ENCODE measurements at regions not wholly inside any gene's neighbourhood (a gene's known extent, or its start where the extent isn't known, plus 50 kb on each side); places are given as distances from the start of the nearest gene placed in this dataset.

GRCh38 chr16:85301231-85301630, 189.0 kb upstream of the CIBAR2 start:
- DNase-seq (ENCODE audit: low spot score), result no peak
- TF ChIP-seq, protein P1, sequence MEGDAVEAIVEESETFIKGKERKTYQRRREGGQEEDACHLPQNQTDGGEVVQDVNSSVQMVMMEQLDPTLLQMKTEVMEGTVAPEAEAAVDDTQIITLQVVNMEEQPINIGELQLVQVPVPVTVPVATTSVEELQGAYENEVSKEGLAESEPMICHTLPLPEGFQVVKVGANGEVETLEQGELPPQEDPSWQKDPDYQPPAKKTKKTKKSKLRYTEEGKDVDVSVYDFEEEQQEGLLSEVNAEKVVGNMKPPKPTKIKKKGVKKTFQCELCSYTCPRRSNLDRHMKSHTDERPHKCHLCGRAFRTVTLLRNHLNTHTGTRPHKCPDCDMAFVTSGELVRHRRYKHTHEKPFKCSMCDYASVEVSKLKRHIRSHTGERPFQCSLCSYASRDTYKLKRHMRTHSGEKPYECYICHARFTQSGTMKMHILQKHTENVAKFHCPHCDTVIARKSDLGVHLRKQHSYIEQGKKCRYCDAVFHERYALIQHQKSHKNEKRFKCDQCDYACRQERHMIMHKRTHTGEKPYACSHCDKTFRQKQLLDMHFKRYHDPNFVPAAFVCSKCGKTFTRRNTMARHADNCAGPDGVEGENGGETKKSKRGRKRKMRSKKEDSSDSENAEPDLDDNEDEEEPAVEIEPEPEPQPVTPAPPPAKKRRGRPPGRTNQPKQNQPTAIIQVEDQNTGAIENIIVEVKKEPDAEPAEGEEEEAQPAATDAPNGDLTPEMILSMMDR (IDR thresholded peaks at IDR 0.05; ENCODE audit: extremely low read depth, insufficient read depth, missing control alignments), result no peak
- in situ Hi-C loops (cut with MboI; ENCODE audit: low pct_unique_long_range_greater_than_20kb, low sequenced_read_pairs, unreplicated experiment), result no loop called here

DNA sequence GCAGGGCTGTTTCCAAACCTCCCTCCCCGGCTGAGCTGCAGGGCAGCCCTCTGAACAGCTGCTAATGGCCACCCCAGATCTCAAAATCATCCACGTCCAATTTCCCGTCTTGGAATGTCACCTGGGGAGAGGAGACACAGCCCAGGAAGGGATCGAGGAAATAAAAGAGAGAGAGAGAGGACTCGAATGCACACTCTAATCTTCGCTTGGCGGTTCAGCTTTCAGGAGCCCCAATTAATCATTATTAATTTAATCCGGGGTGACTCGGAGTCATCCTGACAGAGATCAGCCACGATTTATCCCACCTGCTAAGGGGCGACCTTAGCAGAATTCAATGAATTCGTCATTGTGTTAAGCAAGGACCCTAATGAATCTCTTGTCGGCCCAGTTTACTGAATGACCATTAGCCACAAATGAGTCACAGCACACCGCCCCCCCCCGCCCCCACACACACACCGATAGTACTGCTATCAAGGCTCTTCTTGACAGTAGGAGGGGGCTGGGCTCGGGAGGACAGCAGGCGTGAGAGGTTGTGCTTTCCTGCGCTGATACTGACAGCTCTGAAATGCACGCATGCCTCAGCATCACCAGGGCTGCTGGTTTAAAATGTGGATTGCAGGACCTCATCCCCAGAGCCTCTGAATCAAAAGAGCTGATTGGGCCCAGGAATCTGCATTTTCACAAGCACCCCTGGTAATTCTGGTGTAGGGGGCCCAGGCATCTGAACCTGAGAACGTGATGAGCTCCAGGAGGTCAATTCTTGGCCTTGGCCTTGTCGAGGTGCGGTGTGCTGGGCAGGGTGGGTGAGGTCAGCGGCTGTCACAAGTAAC, 190.0 kb upstream of the CIBAR2 start:
- in situ Hi-C loops (cut with MboI; ENCODE audit: low pct_unique_long_range_greater_than_20kb, low sequenced_read_pairs, unreplicated experiment), result no loop called here
- TF ChIP-seq, protein P1 (IDR thresholded peaks at IDR 0.05; ENCODE audit: extremely low read depth, insufficient read depth, missing control alignments), result no peak
- no peak for DNase-seq (ENCODE audit: low spot score)

DNA sequence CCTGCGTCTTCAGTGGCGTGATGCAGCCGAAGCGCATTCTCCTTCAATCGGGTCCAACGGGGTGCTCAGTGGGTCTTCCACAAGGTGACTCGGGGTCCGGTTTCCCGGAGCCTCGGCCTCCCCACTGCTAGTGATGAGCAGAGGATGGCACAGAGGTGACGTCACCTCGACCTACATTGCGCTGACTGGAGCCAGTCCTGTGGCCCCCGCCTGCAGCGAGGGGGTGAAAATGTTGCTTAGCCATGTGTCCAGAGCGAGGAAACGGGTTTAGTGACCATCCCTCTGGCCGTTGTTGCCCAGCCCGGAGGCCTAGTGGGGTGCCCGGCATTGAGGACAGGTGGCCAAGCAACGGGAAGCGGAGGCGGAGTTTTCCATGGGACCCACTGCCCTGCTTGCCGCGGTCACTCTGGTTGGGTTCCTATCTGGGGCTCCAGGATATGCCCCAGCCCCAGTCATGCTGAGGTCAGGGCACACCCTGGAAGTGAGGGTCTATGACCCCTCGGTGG, 190.6 kb upstream of the CIBAR2 start:
- TF ChIP-seq, protein P1 (IDR thresholded peaks at IDR 0.05; ENCODE audit: extremely low read depth, insufficient read depth, missing control alignments), result no peak

GRCh38 chr16:85303354-85303883, 191.1 kb upstream of the CIBAR2 start:
- DNase-seq (ENCODE audit: low spot score), result peak; percentile 90
- TF ChIP-seq, protein P1 (IDR thresholded peaks at IDR 0.05; ENCODE audit: extremely low read depth, insufficient read depth, missing control alignments), result peak; percentile 86

More for the DNA sequence above, 190.6 kb upstream of the CIBAR2 start:
- DNase-seq (ENCODE audit: low spot score), result no peak
- in situ Hi-C loops (cut with MboI; ENCODE audit: low pct_unique_long_range_greater_than_20kb, low sequenced_read_pairs, unreplicated experiment), result no loop called here

GRCh38 chr16:85304337-85304736, 192.1 kb upstream of the CIBAR2 start:
- DNase-seq (ENCODE audit: low spot score), result no peak
- in situ Hi-C loops (cut with MboI; ENCODE audit: low pct_unique_long_range_greater_than_20kb, low sequenced_read_pairs, unreplicated experiment), result no loop called here
- TF ChIP-seq, protein P1 (IDR thresholded peaks at IDR 0.05; ENCODE audit: extremely low read depth, insufficient read depth, missing control alignments), result no peak

More at GRCh38 chr16:85303354-85303883, 191.1 kb upstream of the CIBAR2 start:
- in situ Hi-C loops (cut with MboI; ENCODE audit: low pct_unique_long_range_greater_than_20kb, low sequenced_read_pairs, unreplicated experiment), result no loop called here

DNA sequence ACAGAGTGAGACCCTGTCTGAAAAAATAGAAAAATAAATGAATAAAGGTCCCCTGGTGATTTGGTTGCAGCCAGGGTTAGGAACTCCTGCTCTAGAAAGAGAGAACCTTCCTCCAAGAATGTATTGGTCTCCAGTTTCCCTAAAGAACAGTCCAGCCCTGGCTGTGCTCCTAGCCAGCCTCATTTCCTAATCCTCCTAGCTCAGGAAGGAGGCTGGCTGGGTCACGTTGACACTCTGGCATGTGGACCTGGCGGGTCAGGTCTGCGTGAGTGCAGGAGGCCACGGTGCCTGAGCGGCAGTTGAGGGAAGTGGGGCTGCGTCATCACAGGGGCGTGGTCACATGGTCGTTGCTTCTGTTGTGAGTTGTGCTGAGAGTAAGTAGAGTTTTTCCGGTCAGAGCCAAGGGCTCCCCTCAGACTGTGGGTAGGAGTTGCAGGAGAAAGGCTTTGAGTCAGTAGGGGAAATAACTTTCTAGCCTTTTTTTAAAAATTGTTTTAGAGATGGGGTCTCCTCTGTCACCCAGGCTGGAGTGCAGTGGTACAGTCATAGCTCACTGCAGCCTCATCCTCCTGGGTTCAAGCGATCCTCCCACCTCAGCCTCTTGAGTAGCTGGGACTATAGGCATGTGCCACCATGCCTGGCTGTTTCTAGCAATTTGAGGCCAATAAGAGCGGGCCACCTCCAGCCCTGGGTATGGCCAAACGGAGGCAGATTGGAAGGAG, 194.0 kb upstream of the CIBAR2 start:
- in situ Hi-C loops (cut with MboI; ENCODE audit: low pct_unique_long_range_greater_than_20kb, low sequenced_read_pairs, unreplicated experiment), result no loop called here
- peak; percentile 87 for DNase-seq (ENCODE audit: low spot score)
- TF ChIP-seq, protein P1 (IDR thresholded peaks at IDR 0.05; ENCODE audit: extremely low read depth, insufficient read depth, missing control alignments), result no peak
